ENCODE measurements at regions not wholly inside any gene's neighbourhood (a gene's known extent, or its start where the extent isn't known, plus 50 kb on each side); places are given as distances from the start of the nearest gene placed in this dataset.
A peak's percentile ranks its signal among the peaks of the same experiment; 100 is the strongest.

DNA sequence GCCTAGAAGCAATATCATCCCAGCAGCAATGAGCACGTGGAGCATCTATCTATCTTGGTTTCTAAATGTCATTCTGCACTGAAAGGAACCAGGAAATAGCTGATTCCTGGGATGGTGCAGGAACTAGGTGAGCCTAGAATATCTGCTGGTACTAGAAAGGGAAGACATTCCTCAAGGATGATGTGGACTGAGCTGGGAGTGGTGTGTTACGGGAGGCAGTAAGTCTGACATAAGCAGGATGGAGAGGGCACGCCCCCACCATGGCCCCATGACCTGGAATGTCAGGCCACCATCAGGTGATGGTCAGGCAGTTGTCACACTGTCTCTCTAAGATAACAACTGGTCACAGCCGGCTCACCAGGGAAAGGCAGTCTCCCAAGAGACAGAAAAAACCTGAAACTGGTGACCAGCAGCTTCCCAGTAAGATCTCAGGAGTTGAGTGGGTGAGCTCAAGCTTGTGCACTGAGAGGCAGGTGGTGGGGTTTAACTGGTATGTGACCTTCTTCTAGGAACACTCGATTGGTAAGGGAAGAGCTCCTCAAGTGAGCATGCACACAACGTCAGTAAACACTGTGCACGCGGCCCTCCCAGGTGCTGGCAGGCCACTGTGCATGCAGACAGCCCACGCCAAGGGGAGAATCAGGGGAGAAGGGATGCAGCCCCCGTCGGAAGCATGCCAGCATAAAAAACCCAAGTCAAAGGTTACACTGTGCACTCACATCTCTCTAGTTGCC lies 148.7 kb downstream of the ADSS2 start:
- no peak for TF ChIP-seq POLR2A (IDR thresholded peaks at IDR 0.05)
- TF ChIP-seq, protein P1, sequence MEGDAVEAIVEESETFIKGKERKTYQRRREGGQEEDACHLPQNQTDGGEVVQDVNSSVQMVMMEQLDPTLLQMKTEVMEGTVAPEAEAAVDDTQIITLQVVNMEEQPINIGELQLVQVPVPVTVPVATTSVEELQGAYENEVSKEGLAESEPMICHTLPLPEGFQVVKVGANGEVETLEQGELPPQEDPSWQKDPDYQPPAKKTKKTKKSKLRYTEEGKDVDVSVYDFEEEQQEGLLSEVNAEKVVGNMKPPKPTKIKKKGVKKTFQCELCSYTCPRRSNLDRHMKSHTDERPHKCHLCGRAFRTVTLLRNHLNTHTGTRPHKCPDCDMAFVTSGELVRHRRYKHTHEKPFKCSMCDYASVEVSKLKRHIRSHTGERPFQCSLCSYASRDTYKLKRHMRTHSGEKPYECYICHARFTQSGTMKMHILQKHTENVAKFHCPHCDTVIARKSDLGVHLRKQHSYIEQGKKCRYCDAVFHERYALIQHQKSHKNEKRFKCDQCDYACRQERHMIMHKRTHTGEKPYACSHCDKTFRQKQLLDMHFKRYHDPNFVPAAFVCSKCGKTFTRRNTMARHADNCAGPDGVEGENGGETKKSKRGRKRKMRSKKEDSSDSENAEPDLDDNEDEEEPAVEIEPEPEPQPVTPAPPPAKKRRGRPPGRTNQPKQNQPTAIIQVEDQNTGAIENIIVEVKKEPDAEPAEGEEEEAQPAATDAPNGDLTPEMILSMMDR (IDR thresholded peaks at IDR 0.05): no peak
- H3K4me3 ChIP-seq (ENCODE audit: low read depth, poor library complexity, severe bottlenecking): no peak overlapping the region
- DNase-seq (ENCODE audit: low spot score in 2 of 2): peak in 1 of 2 donors; percentile 76
- WGBS, 2 donors: 63 to 65% methylated on average over 11 of the region's 11 CpGs
- intact Hi-C loops (cut with DNase I; ENCODE audit: low total_unique reads): no loop called here

DNA sequence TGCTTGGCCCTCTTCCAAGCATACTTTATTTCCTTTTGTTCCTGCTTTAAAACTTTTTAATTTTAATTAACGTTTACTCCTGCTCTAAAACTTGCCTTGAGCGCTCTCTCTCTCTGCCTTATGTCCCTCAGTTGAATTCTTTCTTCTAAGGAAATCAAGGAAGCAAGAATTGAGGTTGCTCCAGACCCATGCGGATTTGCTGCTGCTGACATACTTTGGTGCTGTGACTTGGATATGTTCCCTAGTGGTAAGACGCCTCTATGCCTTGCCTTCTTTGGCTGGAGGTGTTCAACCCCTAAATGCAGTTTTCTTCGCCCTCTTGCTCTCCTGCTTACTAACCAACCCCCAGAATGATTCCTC lies 148.1 kb downstream of the ADSS2 start:
- DNase-seq (ENCODE audit: low spot score in 2 of 2): no peak
- intact Hi-C loops (cut with DNase I; ENCODE audit: low total_unique reads): no loop called here

DNA sequence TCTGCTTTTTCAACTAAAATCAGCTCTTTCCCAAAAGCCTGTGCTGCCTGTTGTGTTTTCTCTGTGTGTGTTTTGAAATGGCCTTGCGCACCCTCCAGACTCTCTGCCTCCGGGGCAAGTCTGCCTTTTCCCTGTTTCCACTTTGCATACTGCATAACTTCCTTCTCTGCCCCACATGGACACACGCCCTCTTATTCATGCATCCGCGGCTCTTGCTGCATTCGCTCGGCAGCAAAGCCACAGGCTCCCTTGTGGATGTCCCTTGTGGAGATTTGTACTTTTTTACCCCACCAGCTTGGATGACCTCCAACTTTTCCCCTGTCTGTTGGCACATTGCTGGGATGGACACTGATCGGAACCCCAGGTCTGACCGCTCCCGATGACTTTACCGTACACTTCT lies 147.6 kb downstream of the ADSS2 start:
- WGBS, 2 donors: 82 to 85% methylated on average over 11 of the region's 11 CpGs
- TF ChIP-seq, protein P1 (IDR thresholded peaks at IDR 0.05): no peak
- TF ChIP-seq POLR2A (IDR thresholded peaks at IDR 0.05): no peak
- no peak overlapping the region for H3K4me3 ChIP-seq (ENCODE audit: low read depth, poor library complexity, severe bottlenecking)
- intact Hi-C loops (cut with DNase I; ENCODE audit: low total_unique reads): no loop called here
- DNase-seq (ENCODE audit: low spot score in 2 of 2): peak in 1 of 2 donors; percentile 82

More for the DNA sequence above, 148.1 kb downstream of the ADSS2 start:
- TF ChIP-seq, protein P1 (IDR thresholded peaks at IDR 0.05): no peak
- TF ChIP-seq POLR2A (IDR thresholded peaks at IDR 0.05): no peak
- WGBS, 2 donors: 72% methylated on average over 5 of the region's 5 CpGs
- no peak overlapping the region for H3K4me3 ChIP-seq (ENCODE audit: low read depth, poor library complexity, severe bottlenecking)

DNA sequence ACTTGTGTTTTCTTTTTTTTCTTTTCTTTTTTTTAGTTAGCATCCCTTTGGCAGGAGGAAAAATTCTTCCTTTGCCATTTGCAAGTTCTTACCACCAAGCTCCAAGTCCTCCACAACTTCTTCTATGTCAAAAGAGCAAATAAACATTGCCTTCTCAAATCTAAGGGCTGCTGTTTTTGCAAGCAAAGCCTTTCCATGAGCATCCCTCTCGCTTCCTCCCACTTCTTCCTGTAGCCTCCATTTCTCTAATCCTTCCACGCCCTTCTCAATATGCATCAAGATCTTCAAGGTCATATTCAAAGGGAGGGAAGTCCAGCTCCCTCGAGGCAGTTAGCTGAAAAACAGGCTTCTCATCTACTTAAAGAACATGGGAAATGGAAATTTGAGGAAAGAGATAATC lies 147.1 kb downstream of the ADSS2 start:
- intact Hi-C loops (cut with DNase I; ENCODE audit: low total_unique reads): no loop called here
- WGBS, 2 donors: 68 to 73% methylated on average over 3 of the region's 3 CpGs

DNA sequence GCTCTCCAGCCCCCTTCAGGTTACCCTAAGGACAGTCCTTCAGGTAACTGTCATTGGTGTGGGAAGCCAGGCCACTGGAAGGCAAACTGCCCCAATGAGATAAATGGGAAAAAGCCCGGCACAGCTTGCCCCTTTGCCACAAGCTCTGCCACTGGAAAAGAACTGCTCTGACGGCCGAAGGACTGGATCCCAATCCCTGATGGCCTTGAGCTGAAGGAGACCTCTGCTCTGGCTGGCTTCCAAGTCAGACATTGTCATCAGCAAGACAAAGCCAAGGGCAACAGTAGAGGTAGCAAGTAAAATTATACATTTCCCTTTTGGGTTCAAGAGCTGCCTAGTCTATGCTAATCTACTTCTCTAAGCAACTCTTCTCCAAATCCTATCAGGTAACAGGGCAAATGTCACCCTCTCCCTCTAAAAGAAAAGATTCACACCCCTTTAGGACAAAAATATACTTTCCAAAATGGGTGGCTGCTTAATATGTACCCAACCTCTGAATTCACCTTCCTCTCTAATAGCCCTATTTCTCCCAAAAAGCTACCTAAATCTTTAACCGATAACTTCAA lies 145.8 kb downstream of the ADSS2 start:
- TF ChIP-seq, protein P1 (IDR thresholded peaks at IDR 0.05): no peak
- TF ChIP-seq POLR2A (IDR thresholded peaks at IDR 0.05): no peak
- no peak overlapping the region for H3K4me3 ChIP-seq (ENCODE audit: low read depth, poor library complexity, severe bottlenecking)
- peak in 1 of 2 donors; percentile 81 for DNase-seq (ENCODE audit: low spot score in 2 of 2)
- intact Hi-C loops (cut with DNase I; ENCODE audit: low total_unique reads): no loop called here
- WGBS, 2 donors: 90 to 99% methylated on average over 4 of the region's 4 CpGs

More for the DNA sequence above, 147.1 kb downstream of the ADSS2 start:
- TF ChIP-seq, protein P1 (IDR thresholded peaks at IDR 0.05): no peak
- TF ChIP-seq POLR2A (IDR thresholded peaks at IDR 0.05): no peak
- DNase-seq (ENCODE audit: low spot score in 2 of 2): peak in 1 of 2 donors; percentile 45
- no peak overlapping the region for H3K4me3 ChIP-seq (ENCODE audit: low read depth, poor library complexity, severe bottlenecking)

Data from lower leg skin (tissue), 4 donors.